Ishikawa (cell line): ENCODE measurements at regions not wholly inside any gene's neighbourhood (a gene's known extent, or its start where the extent isn't known, plus 50 kb on each side); places are given as distances from the start of the nearest gene placed in this dataset.

Experiments
- CREB1 ChIP-seq: IDR thresholded peaks from 2 replicates; pipeline ENCODE4 v1.6.1; 2012; ENCODE audit warnings: low read depth
- EGR1 ChIP-seq: IDR thresholded peaks from 2 replicates; pipeline ENCODE4 v1.6.1; 2012
- EP300 ChIP-seq: IDR thresholded peaks from 2 replicates; pipeline ENCODE4 v1.6.1; 2012; ENCODE audit warnings: borderline replicate concordance
- TAF1 ChIP-seq: IDR thresholded peaks from 2 replicates; pipeline ENCODE4 v1.6.1; 2012; ENCODE audit warnings: low read depth, mild to moderate bottlenecking
- TCF12 ChIP-seq: IDR thresholded peaks from 2 replicates; pipeline ENCODE4 v1.6.1; 2012; ENCODE audit warnings: low read depth
- YY1 ChIP-seq: IDR thresholded peaks from 2 replicates; pipeline ENCODE4 v1.6.1; 2012; ENCODE audit warnings: low read depth
- ZBTB7A ChIP-seq: IDR thresholded peaks from 2 replicates; pipeline ENCODE4 v1.6.1; 2012; ENCODE audit warnings: low read depth
- TF ChIP-seq, protein P1 (sequence below): IDR thresholded peaks from 2 replicates; pipeline ENCODE4 v1.6.1; 2012
- TF ChIP-seq, protein P2 (sequence below): IDR thresholded peaks from 2 replicates; pipeline ENCODE4 v1.6.1; 2012

DNA sequence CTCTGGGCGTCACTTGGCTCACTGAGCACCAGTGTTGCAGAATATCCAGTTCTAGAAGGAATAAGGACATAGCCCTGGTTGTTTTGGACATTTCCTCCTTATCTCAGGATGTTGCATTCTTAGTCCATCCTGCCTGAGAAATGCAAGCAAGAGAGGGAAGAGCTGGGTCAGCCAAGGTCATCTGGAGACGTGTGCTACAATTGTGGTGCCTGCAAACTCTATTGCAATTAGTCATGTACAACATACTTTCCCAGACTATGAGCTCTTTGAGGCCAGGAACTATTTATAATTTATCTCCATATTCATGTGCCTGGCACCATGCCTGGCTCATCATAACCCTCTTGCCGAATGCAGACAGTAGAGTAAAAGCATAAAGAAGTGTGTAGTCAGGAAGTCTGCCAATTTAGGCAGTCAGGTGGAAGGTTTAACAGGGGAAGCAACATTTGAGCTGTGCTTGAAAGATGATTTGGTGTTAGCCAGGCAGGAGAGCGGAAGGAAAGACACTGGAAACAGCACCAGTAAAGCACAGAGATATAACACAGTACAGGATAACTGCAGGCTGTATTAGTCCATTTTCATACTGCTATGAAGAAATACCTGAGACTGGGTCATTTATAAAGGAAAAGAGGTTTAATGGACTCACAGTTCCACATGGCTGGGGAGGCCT, 129.4 kb upstream of the PAX6 start:
- TF ChIP-seq YY1 (no peak), CREB1 (no peak), EP300 (no peak), ZBTB7A (no peak), EGR1 (no peak), TAF1 (no peak), TCF12 (no peak)
- TF ChIP-seq, protein P1, sequence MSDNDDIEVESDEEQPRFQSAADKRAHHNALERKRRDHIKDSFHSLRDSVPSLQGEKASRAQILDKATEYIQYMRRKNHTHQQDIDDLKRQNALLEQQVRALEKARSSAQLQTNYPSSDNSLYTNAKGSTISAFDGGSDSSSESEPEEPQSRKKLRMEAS: no peak
- TF ChIP-seq, protein P2, sequence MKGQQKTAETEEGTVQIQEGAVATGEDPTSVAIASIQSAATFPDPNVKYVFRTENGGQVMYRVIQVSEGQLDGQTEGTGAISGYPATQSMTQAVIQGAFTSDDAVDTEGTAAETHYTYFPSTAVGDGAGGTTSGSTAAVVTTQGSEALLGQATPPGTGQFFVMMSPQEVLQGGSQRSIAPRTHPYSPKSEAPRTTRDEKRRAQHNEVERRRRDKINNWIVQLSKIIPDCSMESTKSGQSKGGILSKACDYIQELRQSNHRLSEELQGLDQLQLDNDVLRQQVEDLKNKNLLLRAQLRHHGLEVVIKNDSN: no peak
